HG02763 (cell line): ENCODE measurements at regions not wholly inside any gene's neighbourhood (a gene's known extent, or its start where the extent isn't known, plus 50 kb on each side); places are given as distances from the start of the nearest gene placed in this dataset.

ENCODE experiments used
- ATAC-seq: cut with Tn5 transposase; IDR thresholded peaks from one replicate; pipeline ENCODE4 v1.9.1; 2021; ENCODE audit warnings: mild to moderate bottlenecking, moderate library complexity; ENCODE audit not compliant: unreplicated experiment

GRCh38 chr5:63727583-63727982, 234.7 kb downstream of the HTR1A start:
- ATAC-seq, result no peak

- no peak for ATAC-seq
Measured at GRCh38 chr5:63726496-63726895, 235.7 kb downstream of the HTR1A start.

GRCh38 chr5:63719147-63719546, 243.1 kb downstream of the HTR1A start:
- ATAC-seq, result no peak

- ATAC-seq, result no peak
Measured at GRCh38 chr5:63700241-63700640, 262.0 kb downstream of the HTR1A start.

GRCh38 chr5:63697811-63698210, 264.4 kb downstream of the HTR1A start:
- ATAC-seq, result no peak

- ATAC-seq, result no peak
Measured at GRCh38 chr5:63690546-63690945, 271.7 kb downstream of the HTR1A start.

- ATAC-seq, result no peak
Measured at GRCh38 chr5:63687854-63688516, 274.3 kb downstream of the HTR1A start.

- ATAC-seq, result no peak
Measured at GRCh38 chr5:63686938-63687337, 275.3 kb downstream of the HTR1A start.

- ATAC-seq, result no peak
Measured at GRCh38 chr5:63686181-63686580, 276.1 kb downstream of the HTR1A start.

GRCh38 chr5:63685454-63685853, 276.8 kb downstream of the HTR1A start:
- ATAC-seq, result no peak

GRCh38 chr5:63674881-63675280, 287.4 kb downstream of the HTR1A start:
- ATAC-seq, result no peak

GRCh38 chr5:63655043-63655442, 307.2 kb downstream of the HTR1A start:
- no peak for ATAC-seq

- ATAC-seq, result no peak
Measured at GRCh38 chr5:63650581-63650980, 311.7 kb downstream of the HTR1A start.

GRCh38 chr5:63648376-63648775, 313.9 kb downstream of the HTR1A start:
- no peak for ATAC-seq

- no peak for ATAC-seq
Measured at GRCh38 chr5:63629951-63630630, 332.2 kb downstream of the HTR1A start.

- ATAC-seq, result no peak
Measured at GRCh38 chr5:63613442-63613841, 348.8 kb downstream of the HTR1A start.

GRCh38 chr5:63603996-63604395, 358.2 kb downstream of the HTR1A start:
- ATAC-seq, result no peak

- ATAC-seq, result no peak
Measured at GRCh38 chr5:63602971-63603370, 359.3 kb downstream of the HTR1A start.

- ATAC-seq, result no peak
Measured at GRCh38 chr5:63596254-63596653, 366.0 kb downstream of the HTR1A start.

GRCh38 chr5:63573380-63573779, 388.9 kb downstream of the HTR1A start:
- no peak for ATAC-seq

GRCh38 chr5:63572740-63573139, 389.5 kb downstream of the HTR1A start:
- no peak for ATAC-seq

- no peak for ATAC-seq
Measured at GRCh38 chr5:63570752-63571151, 391.5 kb downstream of the HTR1A start.

- no peak for ATAC-seq
Measured at GRCh38 chr5:63564789-63565188, 397.5 kb downstream of the HTR1A start.
